IPS DF 6.9 (cell line): ENCODE measurements at regions not wholly inside any gene's neighbourhood (a gene's known extent, or its start where the extent isn't known, plus 50 kb on each side); places are given as distances from the start of the nearest gene placed in this dataset.

Source experiments
- DNase-seq: peaks from one replicate; pipeline ENCODE4 v3.0.0-alpha.2; 2013; ENCODE audit warnings: low read depth, low spot score
- H3K27ac ChIP-seq: one replicate; pipeline ENCODE4 v1.5.1; 2013; ENCODE audit warnings: low read length, control low read depth
- H3K27me3 ChIP-seq: 2 replicates; pipeline ENCODE4 v1.6.1; 2013; ENCODE audit warnings: mild to moderate bottlenecking, low read length; ENCODE audit not compliant: control insufficient read depth, insufficient read depth
- H3K36me3 ChIP-seq: 2 replicates; pipeline ENCODE4 v1.6.1; 2013; ENCODE audit warnings: low read length; ENCODE audit not compliant: control insufficient read depth, insufficient read depth
- H3K4me1 ChIP-seq: 2 replicates; pipeline ENCODE4 v1.6.1; 2013; ENCODE audit warnings: low read length; ENCODE audit not compliant: control insufficient read depth, insufficient read depth
- H3K4me3 ChIP-seq: 2 replicates; pipeline ENCODE4 v1.5.1; 2013; ENCODE audit warnings: mild to moderate bottlenecking, low read length
- H3K9me3 ChIP-seq: 2 replicates; pipeline ENCODE4 v1.6.1; 2013; ENCODE audit warnings: low read length, inconsistent platforms; ENCODE audit not compliant: control insufficient read depth, insufficient read depth
- WGBS: extraction: QIAGEN DNeasy Blood & Tissue Kit; methylation state at CpG from one replicate; pipeline ENCODE4 v1.1.7; 2013; ENCODE audit warnings: mixed read lengths, missing lambda C conversion rate; ENCODE audit not compliant: insufficient read length, insufficient coverage; 5-methylcytosine and 5-hydroxymethylcytosine counted together

DNA sequence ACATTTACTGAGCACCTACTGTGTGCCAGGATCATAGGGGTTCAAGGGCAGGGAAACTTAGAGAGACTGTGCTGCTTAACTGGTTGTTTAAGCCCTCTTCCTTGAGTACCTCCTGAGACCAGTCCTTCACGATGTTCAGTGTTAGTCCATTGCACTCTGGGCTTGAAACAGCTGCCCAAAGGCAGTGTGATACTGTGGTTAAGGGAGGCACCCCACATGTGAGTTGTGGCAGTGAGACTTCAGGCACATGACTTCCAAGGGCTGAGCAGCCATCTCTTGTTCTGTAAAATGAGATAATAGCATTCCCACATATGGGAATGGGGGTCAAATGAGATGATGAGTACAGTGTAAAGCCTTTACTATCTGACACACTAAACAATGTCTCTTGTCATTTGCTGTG is 75.1 kb downstream of the LINGO1 start:
- no peaks in the 10 kb centered on the region for H3K36me3 ChIP-seq
- no CpG with 5 or more reads among the region's 1 CpG for WGBS
- DNase-seq, result no peak
- H3K4me1 ChIP-seq, result no peaks in the 10 kb centered on the region
- no peak overlapping the region for H3K4me3 ChIP-seq
- no peak overlapping the region for H3K27ac ChIP-seq
- no peaks in the 10 kb centered on the region for H3K27me3 ChIP-seq
- no peaks in the 10 kb centered on the region for H3K9me3 ChIP-seq

DNA sequence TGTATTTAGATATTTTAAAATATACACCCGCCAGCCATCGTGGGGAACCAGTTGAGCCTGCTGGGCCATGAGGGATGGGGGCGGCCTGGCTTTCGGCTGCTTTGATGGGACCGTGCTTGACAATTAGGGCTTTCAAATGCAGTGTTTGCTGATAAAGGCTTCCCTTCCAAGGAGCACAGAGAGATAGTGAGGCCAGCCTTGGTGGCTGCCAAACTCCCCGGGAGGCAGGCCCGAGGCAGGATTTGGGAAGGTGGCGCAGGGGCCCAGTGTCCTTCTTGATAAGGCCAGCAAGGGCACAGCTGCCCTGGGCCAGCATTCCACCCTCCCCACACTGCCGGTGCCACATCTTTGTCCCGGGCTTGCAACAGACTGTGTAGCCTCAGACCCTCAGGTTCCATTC is 75.6 kb downstream of the LINGO1 start:
- H3K36me3 ChIP-seq, result no peaks in the 10 kb centered on the region
- no peak overlapping the region for H3K4me3 ChIP-seq
- DNase-seq, result no peak
- no peaks in the 10 kb centered on the region for H3K27me3 ChIP-seq
- H3K4me1 ChIP-seq, result no peaks in the 10 kb centered on the region
- H3K9me3 ChIP-seq, result no peaks in the 10 kb centered on the region
- WGBS, result no CpG with 5 or more reads among the region's 10 CpGs
- H3K27ac ChIP-seq, result no peak overlapping the region

DNA sequence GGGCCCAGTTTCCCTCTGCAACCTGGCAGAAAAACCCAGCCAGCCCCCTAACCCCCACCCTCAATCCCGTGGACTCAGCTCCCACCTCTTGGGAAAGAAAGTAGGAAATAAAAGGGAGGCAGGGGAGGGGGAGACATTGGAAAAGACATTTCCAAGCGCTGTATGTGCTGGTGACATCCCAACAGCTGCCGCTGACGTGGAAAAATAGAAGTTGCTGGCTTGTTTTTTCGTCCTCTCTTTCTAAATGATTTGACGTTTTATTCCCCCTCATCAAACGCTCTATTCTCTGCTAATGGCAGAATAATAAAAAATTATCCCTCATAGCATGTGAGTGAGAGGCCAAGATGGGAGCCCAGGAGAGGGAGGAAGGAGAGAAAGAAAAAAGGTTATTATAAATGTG is 76.1 kb downstream of the LINGO1 start:
- Histone ChIP-seq H3K4me3 (no peak overlapping the region), H3K4me1 (no peaks in the 10 kb centered on the region), H3K9me3 (no peaks in the 10 kb centered on the region), H3K27me3 (no peaks in the 10 kb centered on the region), H3K27ac (no peak overlapping the region), H3K36me3 (no peaks in the 10 kb centered on the region)
- no CpG with 5 or more reads among the region's 7 CpGs for WGBS
- no peak for DNase-seq

DNA sequence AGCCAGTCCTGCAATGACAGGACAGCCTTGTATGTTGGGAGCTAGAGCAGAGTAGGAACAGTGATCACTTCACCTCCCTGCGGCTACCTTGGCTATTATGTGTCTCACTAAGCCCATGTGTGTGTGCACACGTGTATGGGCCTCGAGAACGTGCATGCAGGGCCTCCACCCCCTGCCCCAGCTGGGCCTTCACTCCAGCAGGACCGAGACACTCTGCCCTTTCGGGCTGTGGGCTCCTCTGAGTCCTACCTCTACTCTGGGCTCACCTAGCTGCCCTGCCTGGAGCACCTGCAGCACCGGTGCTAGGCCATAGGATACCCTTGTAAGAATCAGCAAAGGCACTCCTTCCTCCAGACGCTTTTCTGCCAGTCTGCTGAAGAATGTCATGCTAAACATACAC is 77.5 kb downstream of the LINGO1 start:
- H3K4me3 ChIP-seq, result no peak overlapping the region
- H3K27me3 ChIP-seq, result no peaks in the 10 kb centered on the region
- no peak overlapping the region for H3K27ac ChIP-seq
- H3K36me3 ChIP-seq, result no peaks in the 10 kb centered on the region
- no peak for DNase-seq
- H3K4me1 ChIP-seq, result no peaks in the 10 kb centered on the region
- no peaks in the 10 kb centered on the region for H3K9me3 ChIP-seq
- WGBS, result no CpG with 5 or more reads among the region's 8 CpGs

DNA sequence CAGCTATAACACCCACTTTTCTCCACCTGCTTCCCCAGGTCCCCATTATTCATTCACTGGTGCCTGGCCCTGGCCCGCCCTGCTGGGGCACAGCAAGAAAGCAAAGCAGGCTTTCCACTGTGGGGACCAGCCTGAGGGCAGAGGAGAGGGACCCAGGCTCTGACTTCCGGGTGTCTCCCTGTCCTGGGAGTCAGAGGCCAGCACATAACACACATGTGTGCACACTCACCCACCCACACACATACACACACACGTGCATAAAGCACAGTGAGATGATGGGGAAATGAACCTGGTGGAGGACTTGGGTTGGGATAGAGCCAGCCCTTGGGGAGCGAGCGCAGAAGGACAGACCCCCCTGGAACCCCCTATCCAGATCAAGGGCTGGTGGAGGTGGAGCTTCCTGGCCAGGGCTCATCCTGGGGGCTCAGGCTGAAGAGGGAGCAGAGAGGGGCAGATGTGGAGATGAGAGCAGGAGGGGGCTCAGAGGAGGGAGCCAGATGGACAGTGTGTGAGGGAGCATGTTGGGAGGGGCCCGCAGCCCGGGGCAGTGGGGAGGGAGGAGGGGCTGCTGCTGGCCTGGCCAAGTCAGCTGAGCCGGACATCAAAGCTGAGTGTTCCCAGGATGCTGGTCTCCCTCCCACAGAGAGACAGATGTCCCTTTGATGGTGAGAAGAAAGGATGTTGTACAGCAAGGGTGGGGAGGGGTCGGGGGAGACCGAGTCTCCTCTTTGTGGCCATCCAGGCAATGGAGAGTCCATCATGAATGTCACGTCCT is 78.2 kb downstream of the LINGO1 start:
- no peaks in the 10 kb centered on the region for H3K9me3 ChIP-seq
- H3K4me3 ChIP-seq, result no peak overlapping the region
- H3K4me1 ChIP-seq, result no peaks in the 10 kb centered on the region
- H3K27ac ChIP-seq, result no peak overlapping the region
- H3K27me3 ChIP-seq, result no peaks in the 10 kb centered on the region
- WGBS, result no CpG with 5 or more reads among the region's 11 CpGs
- DNase-seq, result no peak
- H3K36me3 ChIP-seq, result no peaks in the 10 kb centered on the region

DNA sequence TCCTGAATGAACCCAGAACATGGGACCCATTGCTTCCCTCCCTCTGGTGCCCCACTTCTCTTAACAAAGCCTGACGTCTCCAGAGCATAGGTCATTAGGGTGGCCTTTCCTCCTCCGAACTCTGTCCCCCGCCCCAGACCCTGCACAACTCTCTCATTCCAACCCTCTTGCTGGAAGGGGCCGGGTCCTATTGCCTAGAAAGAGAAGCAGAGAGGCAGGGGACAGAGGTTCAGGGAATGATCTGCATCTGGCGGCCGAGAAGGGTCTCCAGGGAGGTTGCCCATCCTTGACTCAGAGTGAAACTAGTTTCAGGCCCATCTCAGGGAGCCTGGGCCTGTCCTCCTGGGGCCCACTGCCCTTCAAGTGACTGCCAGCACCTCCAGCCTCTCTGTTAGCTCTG is 79.0 kb downstream of the LINGO1 start:
- Histone ChIP-seq H3K4me3 (no peak overlapping the region), H3K27me3 (no peaks in the 10 kb centered on the region), H3K36me3 (no peaks in the 10 kb centered on the region), H3K9me3 (no peaks in the 10 kb centered on the region), H3K4me1 (0 out of 2 replicates have a peak, but pooled peaks cover 1% of the 10 kb centered on the region), H3K27ac (no peak overlapping the region)
- no CpG with 5 or more reads among the region's 6 CpGs for WGBS
- DNase-seq, result no peak

DNA sequence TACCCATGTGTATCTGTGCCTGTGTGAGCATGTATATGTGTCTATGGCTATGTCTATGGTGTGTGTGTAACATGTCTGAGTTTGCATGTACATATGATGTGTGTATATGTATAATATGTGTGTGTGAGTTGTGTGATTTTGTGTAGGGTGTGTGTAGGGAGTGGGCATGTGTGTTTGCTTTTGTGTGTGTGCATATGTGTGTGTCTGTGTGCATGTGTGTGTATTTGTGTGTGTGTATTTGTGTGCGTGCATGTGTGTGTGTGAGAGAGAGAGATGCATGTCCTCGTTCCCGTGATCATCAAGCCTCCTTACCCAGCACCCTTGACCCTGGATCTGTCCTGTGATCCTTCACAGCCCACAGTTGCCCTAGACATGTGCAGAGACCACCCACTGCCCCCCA is 79.5 kb downstream of the LINGO1 start:
- H3K36me3 ChIP-seq, result no peaks in the 10 kb centered on the region
- H3K27ac ChIP-seq, result no peak overlapping the region
- no peaks in the 10 kb centered on the region for H3K9me3 ChIP-seq
- 0 out of 2 replicates have a peak, but pooled peaks cover 1% of the 10 kb centered on the region for H3K4me1 ChIP-seq
- DNase-seq, result no peak
- no CpG with 5 or more reads among the region's 3 CpGs for whole genome bisulfite sequencing
- no peaks in the 10 kb centered on the region for H3K27me3 ChIP-seq
- no peak overlapping the region for H3K4me3 ChIP-seq

DNA sequence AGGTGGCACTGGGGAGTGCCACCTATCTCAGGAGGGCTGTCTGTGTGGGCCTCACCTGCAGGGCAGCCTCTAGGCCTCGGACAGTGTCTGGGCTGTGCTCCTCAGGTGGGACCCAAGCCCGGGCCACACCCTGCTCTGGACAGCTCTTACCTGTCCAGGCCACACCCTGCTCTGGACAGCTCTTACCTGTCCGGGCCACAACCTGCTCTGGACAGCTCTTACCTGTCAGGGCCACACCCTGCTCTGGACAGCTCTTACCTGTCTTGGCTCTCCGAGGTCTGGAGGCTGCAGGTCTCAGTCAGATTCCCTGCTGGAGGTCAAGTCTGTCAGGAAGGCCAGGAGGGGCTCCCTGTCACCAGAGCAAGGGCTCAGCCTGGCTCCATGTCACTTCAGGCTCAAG is 80.6 kb downstream of the LINGO1 start:
- Histone ChIP-seq H3K27ac (no peak overlapping the region), H3K27me3 (no peaks in the 10 kb centered on the region), H3K4me1 (0 out of 2 replicates have a peak, but pooled peaks cover 1% of the 10 kb centered on the region), H3K36me3 (no peaks in the 10 kb centered on the region), H3K9me3 (no peaks in the 10 kb centered on the region), H3K4me3 (no peak overlapping the region)
- DNase-seq, result no peak
- no CpG with 5 or more reads among the region's 4 CpGs for WGBS

DNA sequence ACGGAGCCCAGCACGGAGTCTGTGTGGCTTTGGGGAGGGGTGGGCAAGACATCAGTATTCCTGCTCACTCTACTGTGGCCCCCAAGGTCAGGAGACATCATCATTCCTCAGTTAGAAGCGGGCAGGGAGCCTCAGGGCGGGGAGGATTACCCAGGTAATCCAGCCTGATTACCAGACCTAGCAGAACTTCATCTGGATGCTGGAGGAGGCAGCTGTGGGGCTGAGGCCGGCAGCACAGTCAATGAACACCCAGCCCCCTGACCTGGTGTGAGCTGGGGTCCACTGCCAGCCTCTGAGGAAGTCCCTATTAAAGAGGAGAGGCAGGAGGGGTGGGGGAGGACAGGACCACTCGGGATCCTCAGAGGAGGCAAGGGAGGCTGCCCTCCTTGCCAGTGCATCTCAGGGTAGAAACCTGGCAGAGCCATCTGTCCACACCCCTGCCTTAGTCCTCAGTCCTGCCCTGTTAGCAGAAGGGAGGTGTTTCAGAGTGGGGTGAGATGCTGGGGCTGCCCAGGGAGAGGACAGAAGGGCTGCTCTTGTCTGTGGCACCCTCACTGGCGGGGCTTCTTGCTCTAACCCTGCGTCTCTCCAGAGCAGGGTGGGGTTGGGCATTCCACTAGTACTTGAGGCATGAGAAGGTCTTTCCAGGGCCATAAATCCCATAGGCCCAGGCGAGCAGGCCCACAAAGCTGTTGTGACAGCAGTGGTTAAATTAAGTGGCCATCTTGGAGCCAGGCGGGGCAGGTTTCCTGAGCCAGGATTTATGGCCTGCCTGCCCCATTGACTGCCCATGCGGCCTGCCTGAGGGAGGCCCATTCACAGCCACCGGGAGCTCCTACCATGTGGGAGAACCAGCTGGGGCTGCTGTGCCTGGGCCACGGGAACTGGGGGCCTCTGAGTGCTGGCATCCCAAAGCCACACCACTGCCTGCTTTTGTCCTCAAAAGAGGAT is 82.1 kb downstream of the LINGO1 start:
- no peaks in the 10 kb centered on the region for H3K27me3 ChIP-seq
- no peaks in the 10 kb centered on the region for H3K9me3 ChIP-seq
- no peak overlapping the region for H3K27ac ChIP-seq
- H3K36me3 ChIP-seq, result no peaks in the 10 kb centered on the region
- H3K4me1 ChIP-seq, result 0 out of 2 replicates have a peak, but pooled peaks cover 1% of the 10 kb centered on the region
- no peak overlapping the region for H3K4me3 ChIP-seq
- DNase-seq, result no peak
- whole genome bisulfite sequencing, result no CpG with 5 or more reads among the region's 13 CpGs

DNA sequence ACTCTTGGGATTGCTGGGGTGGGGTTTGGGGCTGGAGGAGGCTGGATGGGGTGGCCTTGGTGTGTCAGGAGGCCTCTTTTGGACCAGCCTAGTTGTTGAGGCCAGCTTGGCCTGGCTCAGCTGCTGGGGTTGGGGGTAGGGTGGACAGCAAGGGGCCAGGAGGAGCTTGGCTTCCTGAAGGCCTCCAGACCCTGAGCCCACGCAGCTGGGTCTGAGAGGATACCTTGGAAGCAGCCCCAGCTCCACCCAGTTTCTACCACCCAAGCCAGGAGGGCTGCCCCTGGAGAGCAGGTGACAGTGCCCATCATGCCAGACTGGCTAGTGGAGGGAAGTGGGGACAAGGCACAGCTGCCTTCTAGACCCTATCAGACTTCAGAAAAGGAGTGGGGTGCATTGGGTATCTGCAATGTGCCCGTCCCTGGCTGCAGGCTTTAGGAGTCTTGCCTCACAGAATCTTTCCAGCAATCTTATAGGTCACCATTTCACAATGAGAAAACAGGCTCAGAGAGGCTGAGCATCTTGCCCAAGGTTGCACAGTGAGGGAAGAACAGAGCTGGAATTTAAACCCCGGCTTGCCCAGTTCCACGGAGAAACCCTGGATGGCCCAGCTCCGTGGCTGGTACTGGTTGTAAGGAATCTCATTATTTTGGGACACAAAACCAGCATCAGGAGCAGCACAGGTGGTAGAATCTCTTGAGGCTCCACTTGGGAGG is 83.0 kb downstream of the LINGO1 start:
- Histone ChIP-seq H3K9me3 (no peaks in the 10 kb centered on the region), H3K4me3 (no peak overlapping the region), H3K4me1 (0 out of 2 replicates have a peak, but pooled peaks cover 1% of the 10 kb centered on the region), H3K36me3 (no peaks in the 10 kb centered on the region), H3K27ac (no peak overlapping the region), H3K27me3 (no peaks in the 10 kb centered on the region)
- no CpG with 5 or more reads among the region's 5 CpGs for WGBS
- DNase-seq, result no peak
